NCI-H446 treated with DMSO at 0.1 percent for 48 hours (cell line): ENCODE measurements at regions not wholly inside any gene's neighbourhood (a gene's known extent, or its start where the extent isn't known, plus 50 kb on each side); places are given as distances from the start of the nearest gene placed in this dataset.
"Not testable (repeated sequence)": the region's sequence is repeated elsewhere in the genome, so short reads cannot be mapped to it uniquely, and the experiment has no call there.

ENCODE experiments used
- DNase-seq: peaks from one replicate; lab custom pipeline; 2025; lab: John Stamatoyannopoulos, UW

- DNase-seq = no peak
These were observed 106.3 kb upstream of the RNU6-1 start for GRCh38 chr15:67945951-67946700.

GRCh38 chr15:67946701-67947100 lies 106.9 kb upstream of the RNU6-1 start:
- no peak for DNase-seq

DNA sequence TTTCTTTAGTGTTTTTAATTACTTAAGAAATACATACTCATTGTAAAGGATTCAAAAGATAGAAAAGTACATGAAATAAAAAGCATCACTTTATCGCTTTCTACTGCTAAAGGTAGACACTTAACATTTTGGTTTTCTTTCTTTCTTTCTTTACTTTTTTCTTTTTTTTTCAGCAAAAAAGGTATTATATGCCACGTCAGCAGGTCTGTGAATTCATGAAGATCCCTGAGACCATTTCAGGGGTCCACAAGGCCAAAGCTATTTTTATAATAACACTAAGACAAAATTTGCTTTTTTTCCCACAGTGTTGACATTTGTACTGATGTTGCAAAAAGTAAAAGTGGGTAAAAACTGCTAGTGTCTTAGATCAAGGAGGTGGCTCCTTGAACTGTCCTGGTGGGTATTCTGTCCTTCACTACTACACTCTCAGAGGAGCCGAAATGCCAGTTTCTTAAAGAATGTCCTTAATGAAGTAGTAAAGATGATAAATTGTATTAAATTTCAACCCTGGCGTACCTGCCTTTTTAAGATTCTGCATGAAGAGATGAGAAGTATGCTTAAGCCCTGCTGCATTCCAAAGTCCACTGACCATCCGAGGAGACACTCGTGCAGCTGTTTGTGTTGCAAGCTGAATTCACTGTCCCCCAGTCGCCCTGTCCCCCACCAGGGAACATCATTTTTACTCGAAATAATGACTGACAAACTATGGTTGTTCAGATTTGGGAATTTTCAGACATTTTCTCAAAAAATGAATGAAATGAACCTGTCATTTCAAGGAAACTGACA lies 106.7 kb upstream of the PIAS1 start:
- DNase-seq = no peak

GRCh38 chr15:67948215-67948614 lies 105.9 kb upstream of the PIAS1 start:
- DNase-seq = no peak

- not testable (repeated sequence) for DNase-seq
These were observed 102.9 kb upstream of the PIAS1 start for GRCh38 chr15:67951187-67951586.

DNA sequence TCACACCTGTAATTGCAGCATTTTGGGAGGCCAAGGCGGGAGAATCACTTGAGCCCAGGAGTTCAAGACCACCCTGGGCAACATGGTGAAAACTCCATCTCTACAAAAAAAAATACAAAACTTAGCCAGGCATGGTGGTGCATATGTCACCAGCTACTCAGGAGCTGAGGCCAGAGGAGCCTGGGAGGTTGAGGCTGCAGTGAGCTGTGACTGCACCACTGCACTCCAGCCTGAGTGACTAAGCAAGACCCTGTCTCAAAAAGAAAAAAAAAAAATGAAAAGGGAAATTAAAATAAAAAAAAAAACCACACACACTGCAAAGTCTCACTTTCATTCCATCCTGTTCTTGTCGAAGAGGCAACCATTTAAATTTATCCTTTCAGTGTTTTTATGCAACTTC lies 100.8 kb upstream of the PIAS1 start:
- no peak for DNase-seq

DNA sequence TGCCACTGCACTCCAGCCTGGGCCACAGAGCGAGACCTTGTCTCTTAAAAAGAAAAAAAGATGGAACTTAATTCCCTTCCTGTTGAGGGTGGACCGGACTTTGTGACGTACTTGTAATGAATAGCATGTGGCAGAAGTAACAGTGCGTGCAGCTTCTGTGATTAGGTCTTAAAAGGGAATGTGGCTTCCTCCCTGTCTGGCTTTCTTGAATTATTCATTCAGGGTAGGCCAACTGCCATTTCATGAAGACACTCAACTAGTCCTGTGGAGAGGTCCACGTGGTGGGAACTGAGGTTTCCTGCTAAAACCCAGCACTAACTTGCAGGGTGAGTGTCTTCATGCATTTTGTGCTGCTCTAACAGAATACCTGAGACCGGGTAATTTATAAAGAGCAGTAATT lies 98.9 kb upstream of the PIAS1 start:
- DNase-seq = no peak

- DNase-seq = peak; percentile 34
These were observed 96.5 kb upstream of the PIAS1 start for GRCh38 chr15:67957435-67958132.

- DNase-seq = peak; percentile 68
These were observed 86.2 kb upstream of the PIAS1 start for GRCh38 chr15:67967871-67968431.

GRCh38 chr15:67968564-67968963 lies 85.6 kb upstream of the PIAS1 start:
- peak; percentile 54 for DNase-seq

DNA sequence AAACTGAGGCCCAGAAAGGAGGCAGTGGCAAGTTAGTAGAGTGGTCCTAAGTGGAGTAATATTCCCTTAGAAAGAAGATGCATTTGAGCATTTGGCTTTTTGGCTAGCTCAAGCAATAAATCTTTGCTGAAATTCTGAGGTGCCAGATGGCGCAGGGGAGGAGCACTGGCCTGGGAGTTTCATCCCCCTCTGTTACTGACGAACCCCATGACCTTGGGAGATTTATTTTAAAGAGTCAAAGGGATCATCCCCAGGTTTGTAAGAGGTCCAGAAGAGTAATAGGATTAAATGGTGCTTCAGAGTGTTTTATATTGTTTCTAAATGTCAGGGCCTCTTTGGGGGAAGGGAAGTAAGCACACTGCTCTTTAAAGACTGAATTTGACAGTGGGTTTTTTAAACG lies 85.1 kb upstream of the PIAS1 start:
- peak; percentile 72 for DNase-seq

GRCh38 chr15:67969892-67970291 lies 84.2 kb upstream of the PIAS1 start:
- no peak for DNase-seq

DNA sequence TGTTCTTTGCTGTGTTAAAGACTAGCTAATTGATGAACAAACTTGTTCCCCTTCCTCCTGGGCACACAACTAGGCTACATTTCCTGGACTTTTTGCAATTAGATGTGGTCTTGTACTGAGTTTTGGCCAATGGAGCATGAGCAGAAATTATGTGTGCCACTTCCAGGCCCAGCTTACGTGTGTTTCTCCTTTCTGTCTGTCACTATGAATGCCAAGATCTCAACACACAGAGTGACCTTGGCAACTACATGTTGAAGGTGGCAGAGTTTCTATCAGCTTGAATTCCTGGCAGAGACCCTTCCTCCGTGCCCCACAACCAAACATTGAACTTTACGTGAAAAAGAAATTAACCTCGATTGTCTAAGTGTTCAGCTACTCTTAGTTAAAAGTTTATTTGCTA lies 81.7 kb upstream of the PIAS1 start:
- peak; percentile 3 for DNase-seq

- no peak for DNase-seq
These were observed 80.3 kb upstream of the PIAS1 start for GRCh38 chr15:67973846-67974245.

DNA sequence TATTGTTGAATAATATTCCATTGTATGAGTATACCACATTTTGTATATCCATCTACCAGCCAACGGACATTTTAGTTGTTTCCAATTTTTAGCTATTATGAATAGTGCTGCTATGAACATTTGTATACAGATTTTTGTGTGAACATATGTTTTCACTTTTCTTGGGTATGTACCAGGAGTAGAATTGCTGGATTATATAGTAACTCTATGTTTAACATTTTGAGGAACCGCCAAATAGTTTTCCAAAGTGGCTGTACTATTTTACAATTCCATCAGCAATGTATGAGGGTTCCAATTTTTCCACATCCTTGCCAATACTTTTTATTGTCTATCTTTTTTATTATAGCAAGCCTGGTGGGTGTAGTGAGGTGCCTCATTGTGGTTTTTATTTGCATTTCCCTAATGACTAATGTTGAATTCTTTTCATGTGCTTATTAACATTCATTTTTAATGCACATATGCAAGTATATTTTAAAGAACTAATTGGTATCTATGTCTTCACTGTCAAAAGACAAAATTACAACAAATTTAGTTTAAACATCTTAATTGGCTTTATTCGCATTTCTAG lies 77.5 kb upstream of the PIAS1 start:
- DNase-seq = no peak

- no peak for DNase-seq
These were observed 76.6 kb upstream of the PIAS1 start for GRCh38 chr15:67977414-67978089.

- no peak for DNase-seq
These were observed 74.8 kb upstream of the PIAS1 start for GRCh38 chr15:67979281-67979680.

DNA sequence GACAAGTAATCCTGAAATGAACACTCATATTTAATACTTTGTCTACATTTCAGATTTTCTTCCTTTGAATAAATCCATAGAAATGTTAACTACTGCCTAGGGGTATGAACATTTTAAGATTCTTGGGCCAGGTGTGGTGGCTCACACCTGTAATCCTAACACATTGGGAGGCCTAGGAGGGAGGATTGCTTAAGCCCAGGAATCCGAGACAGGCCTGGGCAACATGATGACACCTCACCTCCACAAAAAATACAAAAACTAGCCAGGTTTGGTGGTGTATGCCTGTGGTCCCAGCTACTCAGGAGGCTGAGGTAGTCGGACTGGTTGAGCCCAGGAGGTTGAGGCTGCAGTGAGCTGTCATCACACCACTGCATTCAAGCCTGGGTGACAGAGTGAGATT lies 73.9 kb upstream of the PIAS1 start:
- no peak for DNase-seq

- no peak for DNase-seq
These were observed 73.1 kb upstream of the PIAS1 start for GRCh38 chr15:67980773-67981685.

DNA sequence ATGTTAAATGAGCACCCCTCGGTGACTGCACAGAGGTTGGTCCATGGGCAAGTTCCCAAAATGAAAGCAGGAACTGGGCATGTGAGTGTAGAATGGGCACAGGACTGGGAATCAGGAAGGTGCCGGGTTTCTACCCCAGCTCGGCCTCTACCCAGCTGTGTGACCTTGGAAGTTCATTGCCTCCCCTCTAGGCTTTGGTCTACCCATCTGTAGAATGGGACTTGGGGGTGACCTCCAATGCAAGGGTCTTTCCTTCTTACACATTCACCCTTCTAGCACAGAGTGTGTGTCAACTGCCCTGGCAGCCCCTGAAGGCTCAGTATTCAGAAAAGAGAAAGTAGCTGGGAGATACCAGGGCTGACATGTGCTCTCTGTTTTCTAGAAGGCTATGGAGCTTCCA lies 72.3 kb upstream of the PIAS1 start:
- no peak for DNase-seq

DNA sequence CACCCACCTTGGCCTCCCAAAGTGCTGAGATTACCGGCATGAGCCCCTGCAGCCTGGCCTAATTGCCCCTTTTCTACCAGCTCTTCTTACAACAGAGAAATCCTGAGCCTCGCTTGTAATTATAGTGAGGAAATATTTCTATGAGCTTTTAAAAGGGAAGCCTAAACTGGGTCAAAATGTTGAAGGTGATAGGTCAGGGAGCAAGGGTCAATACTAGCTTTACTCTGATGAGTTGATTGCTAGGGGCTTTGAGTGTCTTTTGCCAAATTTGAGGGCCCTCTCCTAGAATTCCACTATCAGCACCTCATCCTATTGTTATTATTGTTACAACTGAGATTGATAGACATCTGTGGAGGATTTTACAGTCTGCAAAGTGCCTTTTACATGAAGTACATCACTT lies 62.4 kb upstream of the PIAS1 start:
- DNase-seq = no peak
